Chondrocyte (in vitro differentiated cells): ENCODE measurements at regions not wholly inside any gene's neighbourhood (a gene's known extent, or its start where the extent isn't known, plus 50 kb on each side); places are given as distances from the start of the nearest gene placed in this dataset.

Experiments
- DNase-seq: peaks from one replicate; pipeline ENCODE4 v3.0.0; 2021; ENCODE audit warnings: mixed read lengths, low spot score
- H3K27ac Mint-ChIP-seq: one replicate; pipeline ENCODE4 v1.8.0; 2021; ENCODE audit warnings: mild to moderate bottlenecking, moderate library complexity, mixed read lengths; ENCODE audit not compliant: unreplicated experiment
- H3K27me3 Mint-ChIP-seq: 2 replicates; pipeline ENCODE4 v1.8.0; 2021; ENCODE audit warnings: low read depth, mixed read lengths
- H3K36me3 Mint-ChIP-seq: 2 replicates; pipeline ENCODE4 v1.8.0; 2021; ENCODE audit warnings: low read depth, mixed read lengths
- H3K4me1 Mint-ChIP-seq: 2 replicates; pipeline ENCODE4 v1.8.0; 2021; ENCODE audit warnings: low read depth, mild to moderate bottlenecking, mixed read lengths
- H3K4me3 Mint-ChIP-seq: one replicate; pipeline ENCODE4 v1.8.0; 2021; ENCODE audit warnings: mild to moderate bottlenecking, moderate library complexity, mixed read lengths; ENCODE audit not compliant: unreplicated experiment
- H3K9me3 Mint-ChIP-seq: 2 replicates; pipeline ENCODE4 v1.8.0; 2021; ENCODE audit warnings: low read depth, mixed read lengths
- TF ChIP-seq, protein P1 (sequence below): fragments of 200-600 bp; sonication (generic); IDR thresholded peaks from 2 replicates; pipeline ENCODE4 v1.5.0; 2021; ENCODE audit warnings: antibody characterized with exemption, mild to moderate bottlenecking, moderate library complexity

DNA sequence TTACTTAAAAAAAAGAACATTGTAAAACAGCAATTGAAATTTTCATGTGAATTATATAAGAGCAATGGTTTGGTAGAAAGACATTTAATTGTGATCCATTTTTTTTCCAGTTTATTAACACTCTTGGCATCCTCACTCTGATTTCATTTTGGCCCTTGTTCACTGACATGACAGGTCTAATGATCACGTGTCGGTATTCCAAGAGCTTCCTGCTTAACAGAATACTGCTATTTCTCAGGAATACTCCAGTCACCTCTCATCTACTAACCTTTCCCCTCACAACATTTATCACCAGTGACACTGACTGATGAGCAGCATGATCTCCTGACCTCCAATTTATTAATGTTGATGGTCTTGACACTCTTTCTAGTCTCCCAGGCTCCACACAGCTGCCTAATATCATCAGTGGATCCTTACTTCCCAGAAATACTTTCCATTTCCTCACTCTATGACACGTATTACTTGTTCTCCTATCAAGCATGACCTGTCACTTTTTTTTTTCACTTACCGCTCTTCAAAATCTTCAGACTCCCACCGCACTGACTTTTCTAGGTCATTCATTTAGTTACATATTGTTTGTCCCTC is 847.8 kb upstream of the SLIT2 start:
- no peak for DNase-seq
- no peak overlapping the region for H3K27ac Mint-ChIP-seq
- no peaks in the 10 kb centered on the region for H3K9me3 Mint-ChIP-seq
- no peaks in the 10 kb centered on the region for H3K4me1 Mint-ChIP-seq
- H3K4me3 Mint-ChIP-seq, result no peak overlapping the region
- H3K27me3 Mint-ChIP-seq, result peaks cover 7% of the 10 kb centered on the region
- no peaks in the 10 kb centered on the region for H3K36me3 Mint-ChIP-seq
- TF ChIP-seq, protein P1, sequence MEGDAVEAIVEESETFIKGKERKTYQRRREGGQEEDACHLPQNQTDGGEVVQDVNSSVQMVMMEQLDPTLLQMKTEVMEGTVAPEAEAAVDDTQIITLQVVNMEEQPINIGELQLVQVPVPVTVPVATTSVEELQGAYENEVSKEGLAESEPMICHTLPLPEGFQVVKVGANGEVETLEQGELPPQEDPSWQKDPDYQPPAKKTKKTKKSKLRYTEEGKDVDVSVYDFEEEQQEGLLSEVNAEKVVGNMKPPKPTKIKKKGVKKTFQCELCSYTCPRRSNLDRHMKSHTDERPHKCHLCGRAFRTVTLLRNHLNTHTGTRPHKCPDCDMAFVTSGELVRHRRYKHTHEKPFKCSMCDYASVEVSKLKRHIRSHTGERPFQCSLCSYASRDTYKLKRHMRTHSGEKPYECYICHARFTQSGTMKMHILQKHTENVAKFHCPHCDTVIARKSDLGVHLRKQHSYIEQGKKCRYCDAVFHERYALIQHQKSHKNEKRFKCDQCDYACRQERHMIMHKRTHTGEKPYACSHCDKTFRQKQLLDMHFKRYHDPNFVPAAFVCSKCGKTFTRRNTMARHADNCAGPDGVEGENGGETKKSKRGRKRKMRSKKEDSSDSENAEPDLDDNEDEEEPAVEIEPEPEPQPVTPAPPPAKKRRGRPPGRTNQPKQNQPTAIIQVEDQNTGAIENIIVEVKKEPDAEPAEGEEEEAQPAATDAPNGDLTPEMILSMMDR, result no peak

DNA sequence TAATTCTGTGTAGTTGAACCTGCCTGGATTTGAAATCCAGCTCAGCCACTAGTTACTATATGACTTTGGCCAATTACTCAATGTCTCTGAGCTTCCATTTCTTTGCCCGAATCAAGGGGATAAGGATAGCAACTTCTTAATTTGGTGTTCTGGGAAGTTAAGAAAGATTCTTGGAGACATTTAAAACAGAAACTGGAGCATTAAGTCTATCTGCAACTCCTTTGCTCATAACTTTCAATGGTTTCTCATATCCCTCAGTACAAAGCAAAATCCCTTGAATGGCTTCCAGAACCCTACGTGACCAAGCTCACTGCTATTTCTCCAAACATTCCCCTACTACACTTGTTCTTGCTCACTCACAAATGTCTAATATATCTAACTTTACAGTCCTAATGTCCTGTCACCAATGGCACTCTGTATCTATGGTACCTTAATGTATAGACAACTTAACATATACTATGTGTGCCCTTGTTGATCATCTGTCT is 849.1 kb upstream of the SLIT2 start:
- H3K27me3 Mint-ChIP-seq, result peaks cover 7% of the 10 kb centered on the region
- no peaks in the 10 kb centered on the region for H3K36me3 Mint-ChIP-seq
- TF ChIP-seq, protein P1, result no peak
- no peak overlapping the region for H3K27ac Mint-ChIP-seq
- no peak for DNase-seq
- H3K9me3 Mint-ChIP-seq, result peaks cover 3% of the 10 kb centered on the region
- no peaks in the 10 kb centered on the region for H3K4me1 Mint-ChIP-seq
- H3K4me3 Mint-ChIP-seq, result no peak overlapping the region

DNA sequence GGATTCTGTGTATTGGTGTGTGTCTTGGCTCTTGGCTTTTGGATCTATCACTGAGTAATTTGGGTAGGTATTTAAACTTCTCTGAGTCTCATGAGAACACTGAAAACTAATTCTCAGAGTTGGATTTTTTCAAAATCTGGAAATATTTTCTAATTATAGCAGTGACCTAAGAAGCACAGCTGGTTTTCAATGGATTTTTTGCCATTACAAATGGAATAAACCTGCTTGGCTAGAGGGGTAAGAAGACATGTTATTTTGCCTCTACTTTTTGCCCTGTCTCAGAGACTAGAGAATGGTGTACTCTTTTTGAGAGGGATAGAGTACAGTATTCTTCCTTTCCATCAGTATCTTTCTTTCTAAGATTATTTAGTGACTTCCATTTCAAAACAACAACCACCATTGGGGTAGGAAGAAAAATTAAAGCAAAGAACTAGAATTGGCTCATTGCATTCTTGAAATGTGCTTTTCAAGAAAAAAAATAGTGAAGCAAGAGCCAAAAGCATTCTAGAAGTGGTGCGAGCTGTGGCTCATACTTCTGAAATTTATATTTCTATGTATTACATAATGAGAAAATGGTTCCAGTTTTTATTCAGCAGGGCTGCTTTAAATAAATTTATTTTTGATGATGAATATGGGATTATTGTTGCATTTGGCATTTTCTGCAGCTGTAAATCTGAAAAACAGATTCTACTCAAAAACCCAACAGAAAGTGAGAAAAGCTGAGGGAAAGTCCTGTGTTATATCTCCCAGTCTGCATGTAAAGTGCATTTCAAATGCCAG is 850.2 kb upstream of the SLIT2 start:
- no peak overlapping the region for H3K4me3 Mint-ChIP-seq
- no peaks in the 10 kb centered on the region for H3K36me3 Mint-ChIP-seq
- TF ChIP-seq, protein P1, result no peak
- H3K9me3 Mint-ChIP-seq, result peaks cover 6% of the 10 kb centered on the region
- H3K27ac Mint-ChIP-seq, result no peak overlapping the region
- DNase-seq, result no peak
- peaks cover 7% of the 10 kb centered on the region for H3K27me3 Mint-ChIP-seq
- H3K4me1 Mint-ChIP-seq, result no peaks in the 10 kb centered on the region

DNA sequence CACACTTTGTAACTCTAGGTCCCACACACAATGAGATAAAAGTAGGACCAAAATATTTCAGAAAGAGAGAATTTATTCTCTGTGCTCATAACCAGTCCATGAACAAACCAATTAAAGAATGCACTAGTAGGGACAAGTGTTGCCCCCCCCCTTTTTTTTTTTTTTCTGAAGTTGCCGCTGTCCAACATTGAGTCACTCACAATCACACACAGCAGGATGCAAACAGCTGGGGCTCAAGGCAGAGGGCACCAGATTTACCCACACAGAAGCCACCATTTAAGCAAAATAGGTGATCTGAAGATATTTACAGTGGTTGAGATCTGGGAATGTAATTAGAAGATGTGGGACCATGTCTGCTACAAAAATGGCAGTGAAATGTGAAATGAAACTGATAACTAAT is 850.9 kb upstream of the SLIT2 start:
- no peak overlapping the region for H3K27ac Mint-ChIP-seq
- H3K4me1 Mint-ChIP-seq, result no peaks in the 10 kb centered on the region
- DNase-seq, result no peak
- peaks cover 6% of the 10 kb centered on the region for H3K9me3 Mint-ChIP-seq
- TF ChIP-seq, protein P1, result no peak
- no peaks in the 10 kb centered on the region for H3K36me3 Mint-ChIP-seq
- H3K4me3 Mint-ChIP-seq, result no peak overlapping the region
- peaks cover 7% of the 10 kb centered on the region for H3K27me3 Mint-ChIP-seq

DNA sequence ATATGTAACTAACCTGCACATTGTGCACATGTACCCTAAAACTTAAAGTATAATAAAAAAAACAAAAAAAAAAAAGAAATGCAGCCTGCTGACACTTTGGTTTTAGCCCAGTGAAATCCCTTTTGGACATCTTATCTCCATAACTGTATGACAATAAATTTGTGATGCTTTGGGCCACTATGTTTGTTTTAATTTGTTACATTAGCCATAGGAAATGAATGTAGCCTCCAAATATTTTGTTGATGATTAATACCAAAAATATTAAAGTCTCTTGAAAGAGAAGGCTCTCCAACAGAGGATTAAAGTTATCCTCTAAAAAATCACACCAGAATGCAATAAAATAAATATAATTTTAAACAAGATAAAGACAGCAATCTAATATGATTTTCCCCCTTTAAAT is 852.7 kb upstream of the SLIT2 start:
- no peak overlapping the region for H3K27ac Mint-ChIP-seq
- no peaks in the 10 kb centered on the region for H3K4me1 Mint-ChIP-seq
- no peaks in the 10 kb centered on the region for H3K27me3 Mint-ChIP-seq
- no peak overlapping the region for H3K4me3 Mint-ChIP-seq
- DNase-seq, result no peak
- H3K36me3 Mint-ChIP-seq, result no peaks in the 10 kb centered on the region
- peaks cover 11% of the 10 kb centered on the region for H3K9me3 Mint-ChIP-seq
- TF ChIP-seq, protein P1, result no peak
